ENCODE measurements at regions not wholly inside any gene's neighbourhood (a gene's known extent, or its start where the extent isn't known, plus 50 kb on each side); places are given as distances from the start of the nearest gene placed in this dataset.

- Histone ChIP-seq H3K27me3 (ENCODE audit: control insufficient read depth, insufficient read depth, low read length) (no peaks in the 10 kb centered on the region), H3K27ac (ENCODE audit: low read length) (no peak overlapping the region), H3K9me3 (ENCODE audit: control insufficient read depth, insufficient read depth, low read length) (no peaks in the 10 kb centered on the region), H3K36me3 (ENCODE audit: control insufficient read depth, insufficient read depth, low read length) (no peaks in the 10 kb centered on the region), H3K4me1 (ENCODE audit: control insufficient read depth, insufficient read depth, low read length) (no peaks in the 10 kb centered on the region; the same call in 1 of the 2 replicates), H3K4me3 (ENCODE audit: low read length) (no peak overlapping the region)
- no peak for DNase-seq (ENCODE audit: low read depth, low spot score)
- WGBS (ENCODE audit: insufficient coverage, insufficient read length): no CpG with 5 or more reads among the region's 5 CpGs
Measured at GRCh38 chr7:41449694-41450093, 253.2 kb downstream of the INHBA start.

DNA sequence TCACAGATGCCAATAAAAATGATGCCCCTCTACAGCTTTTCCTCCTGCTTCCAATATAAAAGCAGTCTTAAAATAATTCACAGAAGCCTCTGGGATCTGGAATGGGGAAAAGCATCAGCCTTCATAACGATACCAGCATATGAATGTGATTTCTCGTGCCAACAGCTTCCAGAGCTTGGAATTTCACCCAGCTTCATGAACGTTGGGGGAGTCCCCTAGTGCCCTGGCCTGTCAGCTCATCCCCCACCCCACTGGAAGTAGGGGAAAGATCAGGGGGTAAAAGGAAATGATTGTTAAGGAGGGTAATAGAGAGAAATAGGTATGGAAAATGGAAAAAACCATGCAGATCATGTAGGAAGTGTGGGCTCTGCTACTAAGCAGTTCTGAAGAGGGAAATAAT, 253.6 kb downstream of the INHBA start:
- Histone ChIP-seq H3K27me3 (ENCODE audit: control insufficient read depth, insufficient read depth, low read length) (no peaks in the 10 kb centered on the region), H3K27ac (ENCODE audit: low read length) (no peak overlapping the region)
- no CpG with 5 or more reads among the region's 3 CpGs for WGBS (ENCODE audit: insufficient coverage, insufficient read length)

DNA sequence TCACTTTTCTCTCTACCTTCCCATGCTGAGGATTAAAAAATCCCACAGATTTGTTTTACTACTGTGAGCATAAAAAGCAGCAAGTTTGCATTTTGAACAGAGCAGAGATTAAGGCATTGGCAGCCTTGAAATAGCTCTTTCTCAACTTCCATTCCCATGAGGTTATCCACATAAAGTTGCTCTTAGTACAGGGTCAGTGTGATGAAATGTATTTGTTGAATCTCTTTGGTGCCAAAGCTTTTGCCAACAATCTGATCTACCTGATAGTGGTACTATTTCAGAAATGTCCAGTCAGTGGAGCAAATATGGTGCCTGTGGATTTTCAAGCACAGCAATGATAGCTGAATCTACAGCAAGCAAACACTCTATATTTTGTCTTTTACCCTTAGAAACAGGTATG, 254.8 kb downstream of the INHBA start:
- H3K27me3 ChIP-seq (ENCODE audit: control insufficient read depth, insufficient read depth, low read length): no peaks in the 10 kb centered on the region
- no peak overlapping the region for H3K4me3 ChIP-seq (ENCODE audit: low read length)
- H3K4me1 ChIP-seq (ENCODE audit: control insufficient read depth, insufficient read depth, low read length): no peaks in the 10 kb centered on the region; the same call in 1 of the 2 replicates
- H3K9me3 ChIP-seq (ENCODE audit: control insufficient read depth, insufficient read depth, low read length): no peaks in the 10 kb centered on the region
- H3K27ac ChIP-seq (ENCODE audit: low read length): no peak overlapping the region
- H3K36me3 ChIP-seq (ENCODE audit: control insufficient read depth, insufficient read depth, low read length): no peaks in the 10 kb centered on the region
- no peak for DNase-seq (ENCODE audit: low read depth, low spot score)

More for the DNA sequence above, 253.6 kb downstream of the INHBA start:
- H3K4me3 ChIP-seq (ENCODE audit: low read length): no peak overlapping the region
- no peak for DNase-seq (ENCODE audit: low read depth, low spot score)
- H3K36me3 ChIP-seq (ENCODE audit: control insufficient read depth, insufficient read depth, low read length): no peaks in the 10 kb centered on the region
- no peaks in the 10 kb centered on the region for H3K9me3 ChIP-seq (ENCODE audit: control insufficient read depth, insufficient read depth, low read length)
- H3K4me1 ChIP-seq (ENCODE audit: control insufficient read depth, insufficient read depth, low read length): no peaks in the 10 kb centered on the region; the same call in 1 of the 2 replicates

GRCh38 chr7:41447450-41448042, 255.3 kb downstream of the INHBA start:
- no peaks in the 10 kb centered on the region; the same call in 1 of the 2 replicates for H3K4me1 ChIP-seq (ENCODE audit: control insufficient read depth, insufficient read depth, low read length)
- DNase-seq (ENCODE audit: low read depth, low spot score): no peak
- no peaks in the 10 kb centered on the region for H3K36me3 ChIP-seq (ENCODE audit: control insufficient read depth, insufficient read depth, low read length)
- WGBS (ENCODE audit: insufficient coverage, insufficient read length): no CpG with 5 or more reads among the region's 9 CpGs
- H3K4me3 ChIP-seq (ENCODE audit: low read length): no peak overlapping the region
- no peaks in the 10 kb centered on the region for H3K27me3 ChIP-seq (ENCODE audit: control insufficient read depth, insufficient read depth, low read length)
- no peak overlapping the region for H3K27ac ChIP-seq (ENCODE audit: low read length)
- no peaks in the 10 kb centered on the region for H3K9me3 ChIP-seq (ENCODE audit: control insufficient read depth, insufficient read depth, low read length)

DNA sequence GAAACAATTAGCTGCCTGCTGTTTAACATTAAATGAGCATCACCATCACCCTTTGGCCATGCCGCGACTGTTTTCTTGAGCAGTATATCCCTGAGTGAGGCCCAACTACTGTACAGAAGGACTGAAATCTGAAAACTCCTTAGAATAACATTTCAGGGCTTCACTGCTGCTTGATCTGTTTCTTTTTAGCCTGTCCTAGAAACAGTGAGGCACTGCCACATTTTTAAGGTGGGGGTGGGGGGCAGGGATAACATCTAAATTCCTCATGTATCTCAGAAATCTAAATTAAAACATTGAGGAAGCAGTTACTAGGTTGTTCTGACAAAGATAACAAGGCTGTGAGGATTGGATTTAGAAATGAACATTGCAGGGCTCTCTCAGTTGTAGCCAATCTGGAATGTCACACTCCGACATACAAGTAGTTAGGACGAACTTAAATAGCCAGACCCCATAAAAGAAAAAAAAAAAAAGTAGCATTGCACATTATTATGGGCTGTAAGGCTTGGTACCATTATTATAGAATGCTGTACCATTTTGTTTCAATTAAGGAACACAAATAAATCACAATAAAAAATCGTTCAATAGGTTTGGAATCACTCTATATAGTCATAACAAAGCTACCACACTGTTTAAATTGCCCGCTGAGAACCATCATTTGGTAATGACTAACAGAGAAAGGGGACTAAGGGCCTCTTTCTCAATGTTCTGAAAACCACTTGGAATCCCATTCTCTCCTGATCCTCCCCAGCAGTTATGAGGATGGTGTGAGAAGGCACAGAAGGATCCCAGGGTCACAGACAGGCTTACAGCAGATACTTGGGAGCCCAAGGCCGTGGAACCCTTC, 256.1 kb downstream of the INHBA start:
- no peak overlapping the region for H3K27ac ChIP-seq (ENCODE audit: low read length)
- no CpG with 5 or more reads among the region's 7 CpGs for WGBS (ENCODE audit: insufficient coverage, insufficient read length)
- H3K4me1 ChIP-seq (ENCODE audit: control insufficient read depth, insufficient read depth, low read length): no peaks in the 10 kb centered on the region; the same call in 1 of the 2 replicates
- H3K4me3 ChIP-seq (ENCODE audit: low read length): no peak overlapping the region
- no peaks in the 10 kb centered on the region for H3K36me3 ChIP-seq (ENCODE audit: control insufficient read depth, insufficient read depth, low read length)
- DNase-seq (ENCODE audit: low read depth, low spot score): no peak
- no peaks in the 10 kb centered on the region for H3K27me3 ChIP-seq (ENCODE audit: control insufficient read depth, insufficient read depth, low read length)
- H3K9me3 ChIP-seq (ENCODE audit: control insufficient read depth, insufficient read depth, low read length): no peaks in the 10 kb centered on the region

DNA sequence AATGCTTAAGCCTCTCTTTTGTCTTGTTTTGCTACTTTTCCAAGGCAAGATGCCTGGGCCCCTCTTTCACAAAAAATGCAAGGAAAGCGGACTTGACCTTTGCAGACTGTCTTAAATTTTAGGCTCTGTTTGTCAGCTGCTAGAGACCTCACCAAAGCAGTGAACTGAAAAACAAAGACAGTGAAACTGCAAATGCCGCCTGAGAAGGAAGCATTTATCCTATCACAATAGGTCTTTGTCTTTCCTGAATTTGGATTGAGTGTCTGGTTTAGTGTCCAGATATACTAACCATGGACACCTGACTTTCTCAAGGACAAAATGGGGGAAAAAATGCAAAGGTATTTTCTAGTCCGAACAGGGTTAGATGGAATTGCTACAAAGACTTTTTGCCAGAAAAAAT, 256.9 kb downstream of the INHBA start:
- no peak for DNase-seq (ENCODE audit: low read depth, low spot score)
- Histone ChIP-seq H3K4me1 (ENCODE audit: control insufficient read depth, insufficient read depth, low read length) (no peaks in the 10 kb centered on the region; the same call in 1 of the 2 replicates), H3K27ac (ENCODE audit: low read length) (no peak overlapping the region), H3K9me3 (ENCODE audit: control insufficient read depth, insufficient read depth, low read length) (no peaks in the 10 kb centered on the region), H3K27me3 (ENCODE audit: control insufficient read depth, insufficient read depth, low read length) (no peaks in the 10 kb centered on the region), H3K36me3 (ENCODE audit: control insufficient read depth, insufficient read depth, low read length) (no peaks in the 10 kb centered on the region), H3K4me3 (ENCODE audit: low read length) (no peak overlapping the region)
- no CpG with 5 or more reads among the region's 3 CpGs for WGBS (ENCODE audit: insufficient coverage, insufficient read length)

DNA sequence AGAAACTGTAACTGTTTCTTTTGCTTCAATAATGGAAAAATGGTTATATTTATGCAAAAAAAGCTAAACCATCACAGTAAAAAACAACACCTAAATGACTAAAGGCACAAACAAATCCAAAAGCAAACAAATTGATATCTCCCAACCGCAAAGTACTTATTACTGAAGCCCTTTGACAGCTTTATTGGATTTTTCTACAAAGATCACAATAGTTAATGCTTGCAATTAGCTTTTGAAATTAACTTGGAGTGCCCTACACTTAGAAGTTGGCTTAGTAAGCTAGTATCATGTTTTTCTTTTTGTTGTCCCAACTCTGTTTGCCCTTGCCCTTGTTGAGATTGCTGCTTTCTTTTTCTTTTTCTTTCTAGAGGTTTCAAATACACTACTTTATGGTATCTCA, 257.5 kb downstream of the INHBA start:
- no peaks in the 10 kb centered on the region for H3K36me3 ChIP-seq (ENCODE audit: control insufficient read depth, insufficient read depth, low read length)
- H3K27me3 ChIP-seq (ENCODE audit: control insufficient read depth, insufficient read depth, low read length): no peaks in the 10 kb centered on the region
- H3K4me1 ChIP-seq (ENCODE audit: control insufficient read depth, insufficient read depth, low read length): no peaks in the 10 kb centered on the region; the same call in 1 of the 2 replicates
- H3K27ac ChIP-seq (ENCODE audit: low read length): no peak overlapping the region
- no peak overlapping the region for H3K4me3 ChIP-seq (ENCODE audit: low read length)
- DNase-seq (ENCODE audit: low read depth, low spot score): no peak
- no CpG with 5 or more reads among the region's 1 CpG for WGBS (ENCODE audit: insufficient coverage, insufficient read length)
- no peaks in the 10 kb centered on the region for H3K9me3 ChIP-seq (ENCODE audit: control insufficient read depth, insufficient read depth, low read length)

DNA sequence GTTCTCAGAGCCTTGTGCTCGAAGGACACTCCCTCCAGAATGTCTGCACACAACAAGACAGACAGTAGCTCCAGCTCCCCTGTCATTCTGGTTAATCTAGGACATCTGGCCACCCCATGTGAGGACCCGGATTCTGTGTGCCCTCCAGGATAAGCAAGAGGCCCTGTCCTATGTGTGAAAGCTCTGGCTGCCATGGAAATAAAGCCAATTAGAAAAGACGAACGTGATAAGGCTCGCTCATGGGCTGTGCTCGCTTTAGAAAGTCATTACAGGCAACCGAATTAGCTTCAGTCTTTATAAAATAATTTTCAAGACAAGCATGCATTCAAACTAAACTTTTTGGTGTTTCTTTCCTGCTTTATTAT, 263.4 kb downstream of the INHBA start:
- Histone ChIP-seq H3K27me3 (ENCODE audit: control insufficient read depth, insufficient read depth, low read length) (no peaks in the 10 kb centered on the region), H3K9me3 (ENCODE audit: control insufficient read depth, insufficient read depth, low read length) (no peaks in the 10 kb centered on the region), H3K27ac (ENCODE audit: low read length) (no peak overlapping the region), H3K4me1 (ENCODE audit: control insufficient read depth, insufficient read depth, low read length) (no peaks in the 10 kb centered on the region), H3K36me3 (ENCODE audit: control insufficient read depth, insufficient read depth, low read length) (no peaks in the 10 kb centered on the region), H3K4me3 (ENCODE audit: low read length) (no peak overlapping the region)
- WGBS (ENCODE audit: insufficient coverage, insufficient read length): no CpG with 5 or more reads among the region's 7 CpGs
- DNase-seq (ENCODE audit: low read depth, low spot score): no peak

GRCh38 chr7:41438705-41439514, 264.0 kb downstream of the INHBA start:
- H3K9me3 ChIP-seq (ENCODE audit: control insufficient read depth, insufficient read depth, low read length): no peaks in the 10 kb centered on the region
- no peaks in the 10 kb centered on the region for H3K27me3 ChIP-seq (ENCODE audit: control insufficient read depth, insufficient read depth, low read length)
- no peaks in the 10 kb centered on the region for H3K36me3 ChIP-seq (ENCODE audit: control insufficient read depth, insufficient read depth, low read length)
- no peaks in the 10 kb centered on the region for H3K4me1 ChIP-seq (ENCODE audit: control insufficient read depth, insufficient read depth, low read length)
- H3K27ac ChIP-seq (ENCODE audit: low read length): no peak overlapping the region
- no CpG with 5 or more reads among the region's 8 CpGs for WGBS (ENCODE audit: insufficient coverage, insufficient read length)
- H3K4me3 ChIP-seq (ENCODE audit: low read length): no peak overlapping the region
- no peak for DNase-seq (ENCODE audit: low read depth, low spot score)

Measured in iPS DF 6.9 (cell line).